SK-N-DZ (cell line): ENCODE measurements at regions not wholly inside any gene's neighbourhood (a gene's known extent, or its start where the extent isn't known, plus 50 kb on each side); places are given as distances from the start of the nearest gene placed in this dataset.

Experiments used
- DNase-seq: peaks from one replicate; pipeline ENCODE4 v3.0.0-alpha.2; 2015; ENCODE audit warnings: low spot score

- no peak for DNase-seq
These were observed 128.2 kb upstream of the XYLT1 start for GRCh38 chr16:17598968-17599367.

- DNase-seq, result no peak
These were observed 121.1 kb upstream of the XYLT1 start for GRCh38 chr16:17591655-17592405.

- DNase-seq, result no peak
These were observed 120.2 kb upstream of the XYLT1 start for GRCh38 chr16:17590711-17591654.

GRCh38 chr16:17589898-17590297, 119.1 kb upstream of the XYLT1 start:
- DNase-seq, result no peak

GRCh38 chr16:17585449-17586074, 114.8 kb upstream of the XYLT1 start:
- DNase-seq, result no peak

- DNase-seq, result peak; percentile 56
These were observed 108.5 kb upstream of the XYLT1 start for GRCh38 chr16:17578981-17579874.

GRCh38 chr16:17574256-17574655, 103.5 kb upstream of the XYLT1 start:
- no peak for DNase-seq

- no peak for DNase-seq
These were observed 101.4 kb upstream of the XYLT1 start for GRCh38 chr16:17572145-17572544.

GRCh38 chr16:17571499-17572093, 100.8 kb upstream of the XYLT1 start:
- no peak for DNase-seq

- DNase-seq, result no peak
These were observed 97.5 kb upstream of the XYLT1 start for GRCh38 chr16:17568239-17568638.

GRCh38 chr16:17567455-17567854, 96.7 kb upstream of the XYLT1 start:
- no peak for DNase-seq

GRCh38 chr16:17566656-17567450, 96.1 kb upstream of the XYLT1 start:
- no peak for DNase-seq

GRCh38 chr16:17566075-17566474, 95.3 kb upstream of the XYLT1 start:
- DNase-seq, result no peak

GRCh38 chr16:17565605-17566004, 94.8 kb upstream of the XYLT1 start:
- DNase-seq, result no peak

GRCh38 chr16:17564856-17565255, 94.1 kb upstream of the XYLT1 start:
- no peak for DNase-seq

GRCh38 chr16:17563323-17564091, 92.7 kb upstream of the XYLT1 start:
- DNase-seq, result no peak

GRCh38 chr16:17561056-17561455, 90.3 kb upstream of the XYLT1 start:
- no peak for DNase-seq

- DNase-seq, result no peak
These were observed 89.8 kb upstream of the XYLT1 start for GRCh38 chr16:17560548-17560947.

GRCh38 chr16:17559394-17559793, 88.6 kb upstream of the XYLT1 start:
- DNase-seq, result no peak
